Osteoblast (primary cell): ENCODE measurements at regions not wholly inside any gene's neighbourhood (a gene's known extent, or its start where the extent isn't known, plus 50 kb on each side); places are given as distances from the start of the nearest gene placed in this dataset.

ENCODE experiments used
- DNase-seq: peaks from one replicate; pipeline ENCODE4 v3.0.0; 2011; ENCODE audit warnings: low spot score, mixed read lengths; ENCODE audit not compliant: insufficient read length; ENCODE audit errors: missing footprints
- H2AFZ ChIP-seq: 2 replicates; pipeline ENCODE4 v1.6.0; 2011; ENCODE audit warnings: mild to moderate bottlenecking, low read length
- H3K27ac ChIP-seq: 2 replicates; pipeline ENCODE4 v1.5.1; 2011; ENCODE audit warnings: mild to moderate bottlenecking, low read depth, low read length, moderate library complexity
- H3K27me3 ChIP-seq: 2 replicates; pipeline ENCODE4 v1.6.0; 2012; ENCODE audit warnings: mild to moderate bottlenecking, control low read depth, inconsistent platforms, low read length, moderate library complexity; ENCODE audit not compliant: insufficient read depth
- H3K36me3 ChIP-seq: 2 replicates; pipeline ENCODE4 v1.5.1; 2011; ENCODE audit warnings: mild to moderate bottlenecking, low read length, control low read depth, moderate library complexity; ENCODE audit not compliant: insufficient read depth
- H3K4me1 ChIP-seq: 2 replicates; pipeline ENCODE4 v1.5.1; 2011; ENCODE audit warnings: mild to moderate bottlenecking, low read length, control low read depth, moderate library complexity; ENCODE audit not compliant: insufficient read depth
- H3K4me2 ChIP-seq: 2 replicates; pipeline ENCODE4 v1.6.0; 2011; ENCODE audit warnings: mild to moderate bottlenecking, low read length; ENCODE audit not compliant: insufficient read depth
- H3K4me3 ChIP-seq: fragments of 200-600 bp; sonication (generic); 3 replicates; pipeline ENCODE4 v1.5.1; 2012; ENCODE audit warnings: mild to moderate bottlenecking, low read length, inconsistent platforms; ENCODE audit not compliant: insufficient read depth
- H3K79me2 ChIP-seq: 2 replicates; pipeline ENCODE4 v1.6.0; 2012; ENCODE audit warnings: mild to moderate bottlenecking, low read length, control low read depth, inconsistent platforms; ENCODE audit not compliant: insufficient read depth
- H3K9me3 ChIP-seq: 2 replicates; pipeline ENCODE4 v1.5.1; 2011; ENCODE audit warnings: low read depth, low read length, control low read depth
- H4K20me1 ChIP-seq: 2 replicates; pipeline ENCODE4 v1.6.0; 2012; ENCODE audit warnings: mild to moderate bottlenecking, low read length, control low read depth; ENCODE audit not compliant: insufficient read depth
- CTCF ChIP-seq: IDR thresholded peaks from 2 replicates; pipeline ENCODE4 v1.5.1; 2011; ENCODE audit warnings: mild to moderate bottlenecking, low read depth, low read length, moderate library complexity; ENCODE audit errors: extremely low read depth

GRCh38 chr5:158226496-158226895 is 367.6 kb upstream of the CLINT1 start:
- Histone ChIP-seq H3K4me2 (no peak overlapping the region), H3K9me3 (no peaks in the 10 kb centered on the region)

GRCh38 chr5:158224253-158224652 is 365.3 kb upstream of the CLINT1 start:
- no peaks in the 10 kb centered on the region for H4K20me1 ChIP-seq
- no peaks in the 10 kb centered on the region for H3K36me3 ChIP-seq
- DNase-seq = peak; percentile 60
- H2AFZ ChIP-seq = no peak overlapping the region
- H3K9me3 ChIP-seq = no peaks in the 10 kb centered on the region
- no peak overlapping the region for H3K4me2 ChIP-seq
- no peaks in the 10 kb centered on the region for H3K27me3 ChIP-seq
- no peaks in the 10 kb centered on the region for H3K4me1 ChIP-seq
- H3K79me2 ChIP-seq = no peaks in the 10 kb centered on the region
- H3K27ac ChIP-seq = no peak overlapping the region
- TF ChIP-seq CTCF = no peak
- no peak overlapping the region for H3K4me3 ChIP-seq

More at GRCh38 chr5:158226496-158226895, 367.6 kb upstream of the CLINT1 start:
- H3K36me3 ChIP-seq = no peaks in the 10 kb centered on the region
- peak; percentile 50 for DNase-seq
- H2AFZ ChIP-seq = no peak overlapping the region
- H3K79me2 ChIP-seq = no peaks in the 10 kb centered on the region
- H3K27me3 ChIP-seq = no peaks in the 10 kb centered on the region
- no peaks in the 10 kb centered on the region for H4K20me1 ChIP-seq
- TF ChIP-seq CTCF = no peak
- H3K4me1 ChIP-seq = no peaks in the 10 kb centered on the region
- H3K4me3 ChIP-seq = no peak overlapping the region
- no peak overlapping the region for H3K27ac ChIP-seq

- Histone ChIP-seq H3K4me1 (no peaks in the 10 kb centered on the region), H3K79me2 (no peaks in the 10 kb centered on the region), H2AFZ (no peak overlapping the region), H3K36me3 (no peaks in the 10 kb centered on the region), H3K9me3 (no peaks in the 10 kb centered on the region), H3K4me3 (no peak overlapping the region), H3K4me2 (no peak overlapping the region), H3K27ac (no peak overlapping the region), H3K27me3 (no peaks in the 10 kb centered on the region), H4K20me1 (no peaks in the 10 kb centered on the region)
- no peak for TF ChIP-seq CTCF
- no peak for DNase-seq
These were observed 364.2 kb upstream of the CLINT1 start for GRCh38 chr5:158223054-158223600.

- no peak for TF ChIP-seq CTCF
- H2AFZ ChIP-seq = no peak overlapping the region
- no peaks in the 10 kb centered on the region for H3K79me2 ChIP-seq
- H3K27ac ChIP-seq = no peak overlapping the region
- H3K4me2 ChIP-seq = no peak overlapping the region
- H3K27me3 ChIP-seq = peaks cover 4% of the 10 kb centered on the region
- peaks cover 4% of the 10 kb centered on the region for H3K4me1 ChIP-seq
- H3K4me3 ChIP-seq = no peak overlapping the region
- no peaks in the 10 kb centered on the region for H3K36me3 ChIP-seq
- H3K9me3 ChIP-seq = no peaks in the 10 kb centered on the region
- peak; percentile 26 for DNase-seq
- no peaks in the 10 kb centered on the region for H4K20me1 ChIP-seq
These were observed 354.0 kb upstream of the CLINT1 start for GRCh38 chr5:158212917-158213316.
